Tongue (tissue), 1 donor: ENCODE measurements at regions not wholly inside any gene's neighbourhood (a gene's known extent, or its start where the extent isn't known, plus 50 kb on each side); places are given as distances from the start of the nearest gene placed in this dataset.
"Not testable (repeated sequence)": the region's sequence is repeated elsewhere in the genome, so short reads cannot be mapped to it uniquely, and the experiment has no call there.

Experiments
- DNase-seq: peaks from one replicate; pipeline ENCODE4 v3.0.0-alpha.2; 2015

DNA sequence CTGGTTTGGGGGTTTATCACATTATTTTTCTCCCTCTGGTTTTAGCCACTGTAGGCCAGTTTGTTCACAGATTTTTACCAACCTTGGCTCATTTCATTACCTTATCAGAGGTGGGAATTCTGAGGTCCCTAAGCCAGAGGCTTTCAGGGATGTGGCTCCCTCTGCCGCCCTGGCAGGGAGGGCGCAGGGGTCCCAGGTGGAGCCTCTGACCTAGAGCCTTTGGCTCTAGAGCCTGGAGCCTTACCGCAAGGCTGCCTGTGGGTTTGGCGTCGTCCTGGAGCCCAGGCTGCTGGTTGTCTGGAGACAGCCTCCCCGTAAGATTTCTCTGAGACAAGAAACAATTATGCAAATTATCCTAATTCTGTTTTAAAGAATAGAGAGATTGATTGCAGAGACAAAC lies 188.0 kb downstream of the LMLN start:
- DNase-seq: not testable (repeated sequence)

DNA sequence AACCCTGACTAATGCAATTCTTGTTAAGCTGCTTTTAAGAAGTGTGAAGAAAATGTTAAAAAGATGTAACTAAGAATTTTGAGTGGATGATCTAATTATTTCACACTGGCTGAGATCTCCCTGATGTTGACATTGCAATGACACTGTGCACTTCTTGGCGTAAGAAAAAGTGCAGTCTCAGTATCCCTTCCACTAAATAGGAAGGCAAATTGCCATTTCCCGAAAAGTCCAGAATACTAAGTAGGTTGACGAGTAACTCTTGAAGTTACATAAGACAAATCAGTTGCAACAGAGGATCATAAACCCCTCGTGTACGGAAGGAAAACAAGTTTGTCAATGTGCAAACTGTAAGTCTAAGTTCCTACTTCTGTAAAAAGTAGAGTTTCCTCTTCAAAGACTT lies 189.9 kb downstream of the LMLN start:
- DNase-seq: not testable (repeated sequence)

DNA sequence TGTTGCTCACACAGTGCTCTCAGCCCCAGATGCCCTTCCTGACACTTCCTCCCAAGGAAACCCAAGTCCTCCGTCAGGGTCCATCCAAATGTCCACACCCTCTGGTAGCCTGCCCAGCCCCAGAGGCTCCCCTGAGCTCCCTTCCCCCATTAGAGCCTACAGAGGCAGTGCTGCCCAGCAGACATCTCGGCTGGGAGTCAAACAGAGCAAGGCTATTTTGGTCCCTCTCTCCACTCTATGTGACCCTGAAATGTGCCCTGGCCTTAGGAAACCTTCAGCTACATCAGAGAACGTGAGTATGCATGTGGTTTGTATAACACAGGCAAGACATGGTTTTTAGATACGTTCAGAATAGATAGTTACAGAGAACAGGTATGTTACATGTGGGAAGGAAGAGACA lies 191.8 kb downstream of the LMLN start:
- DNase-seq: not testable (repeated sequence)

DNA sequence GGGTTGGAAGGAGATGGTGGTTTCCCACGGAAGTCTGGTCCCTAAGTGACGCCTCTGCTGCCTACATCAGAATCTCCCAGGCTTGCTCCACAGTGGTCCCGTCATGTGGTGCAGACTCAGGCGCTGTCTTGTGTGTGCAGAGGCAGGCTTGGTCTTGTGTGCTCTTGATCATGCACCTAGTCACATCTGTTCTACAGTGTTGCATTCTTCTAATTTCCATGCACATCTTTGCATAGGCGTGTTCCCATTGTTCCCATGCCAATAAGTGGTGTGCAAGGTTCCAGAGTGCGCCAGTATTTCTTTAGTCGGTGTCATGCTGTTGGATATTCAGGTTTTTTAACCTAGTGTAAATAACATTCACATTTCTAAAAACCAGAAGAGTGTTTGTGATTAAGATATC lies 195.8 kb downstream of the LMLN start:
- not testable (repeated sequence) for DNase-seq

GRCh38 chr3:198157231-198157868 lies 197.3 kb downstream of the LMLN start:
- not testable (repeated sequence) for DNase-seq

- not testable (repeated sequence) for DNase-seq
Measured at GRCh38 chr3:198158007-198158406, 198.0 kb downstream of the LMLN start.

- DNase-seq: peak; percentile 40
Measured at GRCh38 chr3:198167339-198168039, 207.5 kb downstream of the LMLN start.

DNA sequence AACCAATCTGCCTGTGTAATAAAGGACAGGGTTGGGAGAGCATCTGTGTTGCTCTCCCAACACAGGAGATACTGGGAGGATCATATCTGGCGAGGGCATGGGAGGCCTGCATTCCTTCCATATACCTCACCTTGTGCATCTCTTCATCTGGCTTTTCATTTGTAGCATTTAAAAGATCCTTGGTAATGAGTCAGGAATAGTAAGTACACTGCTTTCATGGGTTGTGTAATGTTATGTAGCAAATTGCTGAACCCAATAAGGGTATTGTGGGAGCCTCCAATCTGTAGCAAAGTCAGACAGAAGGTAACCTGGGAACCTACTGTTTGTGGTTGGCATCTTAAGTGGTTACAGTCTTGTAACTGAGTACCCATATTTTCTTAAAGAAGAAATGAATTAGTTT lies 210.8 kb downstream of the LMLN start:
- not testable (repeated sequence) for DNase-seq

DNA sequence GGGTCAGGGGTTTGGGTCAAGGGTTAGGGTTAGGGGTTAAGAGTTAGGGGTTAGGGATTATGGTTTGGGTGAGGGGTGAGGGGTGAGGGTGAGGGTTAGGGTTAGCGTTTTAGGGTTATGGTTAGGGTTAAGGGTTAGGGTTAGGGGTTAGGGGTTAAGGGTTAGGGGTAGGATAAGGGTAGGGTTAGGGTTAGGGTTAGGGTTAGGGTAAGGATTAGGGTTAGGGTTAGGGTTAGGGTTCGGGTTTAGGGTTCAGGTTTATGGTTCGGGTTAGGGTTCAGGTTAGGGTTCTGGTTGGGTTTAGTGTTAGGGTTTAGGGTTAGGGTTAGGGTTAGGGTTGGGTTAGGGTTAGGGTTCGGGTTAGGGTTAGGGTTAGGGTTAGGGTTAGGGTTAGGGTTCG lies 213.1 kb downstream of the LMLN start:
- not testable (repeated sequence) for DNase-seq

DNA sequence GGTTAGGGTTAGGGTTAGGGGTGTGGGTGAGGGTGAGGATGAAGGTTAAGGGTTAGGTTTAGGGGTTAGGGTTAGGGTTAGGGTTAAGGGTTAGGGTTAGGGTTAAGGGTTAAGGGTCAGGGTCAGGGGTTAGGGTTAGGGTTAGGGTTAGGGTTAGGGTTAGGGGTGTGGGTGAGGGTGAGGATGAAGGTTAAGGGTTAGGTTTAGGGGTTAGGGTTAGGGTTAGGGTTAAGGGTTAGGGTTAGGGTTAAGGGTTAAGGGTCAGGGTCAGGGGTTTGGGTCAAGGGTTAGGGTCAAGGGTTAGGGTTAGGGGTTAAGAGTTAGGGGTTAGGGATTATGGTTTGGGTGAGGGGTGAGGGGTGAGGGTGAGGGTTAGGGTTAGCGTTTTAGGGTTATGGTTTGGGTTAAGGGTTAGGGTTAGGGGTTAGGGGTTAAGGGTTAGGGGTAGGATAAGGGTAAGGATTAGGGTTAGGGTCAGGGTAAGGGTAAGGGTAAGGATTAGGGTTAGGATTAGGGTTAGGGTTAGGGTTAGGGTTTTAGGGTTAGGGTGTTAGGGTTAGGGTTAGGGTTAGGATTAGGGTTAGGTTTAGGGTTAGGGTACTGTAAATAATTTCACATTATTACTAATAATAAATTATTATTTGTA lies 214.0 kb downstream of the LMLN start:
- not testable (repeated sequence) for DNase-seq
